NCI-H1092 treated with DMSO at 0.1 percent for 48 hours (cell line): ENCODE measurements at regions not wholly inside any gene's neighbourhood (a gene's known extent, or its start where the extent isn't known, plus 50 kb on each side); places are given as distances from the start of the nearest gene placed in this dataset.
"Not testable (repeated sequence)": the region's sequence is repeated elsewhere in the genome, so short reads cannot be mapped to it uniquely, and the experiment has no call there.

Experiments
- DNase-seq: peaks from one replicate; lab custom pipeline; 2025; lab: John Stamatoyannopoulos, UW

DNA sequence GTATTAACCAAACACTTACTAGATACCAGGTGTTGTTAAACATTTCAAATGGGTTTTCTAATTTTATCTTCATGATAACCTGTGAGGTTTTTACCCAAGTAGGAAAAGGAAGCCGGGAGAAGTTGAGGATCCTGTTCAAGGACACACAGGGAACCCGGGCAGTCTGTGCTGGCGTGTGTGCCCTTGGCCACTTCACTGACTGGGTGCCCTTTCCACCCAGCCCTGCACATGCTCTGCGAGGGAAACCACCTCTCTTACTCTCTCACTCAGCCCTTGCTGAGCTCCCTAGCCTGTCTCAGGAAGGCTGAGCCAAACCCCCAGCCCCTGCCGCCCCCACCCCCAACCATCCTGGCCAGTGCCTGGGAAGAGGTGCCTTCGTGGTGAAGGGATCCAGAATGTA, 51.8 kb downstream of the TEX44 start:
- no peak for DNase-seq

DNA sequence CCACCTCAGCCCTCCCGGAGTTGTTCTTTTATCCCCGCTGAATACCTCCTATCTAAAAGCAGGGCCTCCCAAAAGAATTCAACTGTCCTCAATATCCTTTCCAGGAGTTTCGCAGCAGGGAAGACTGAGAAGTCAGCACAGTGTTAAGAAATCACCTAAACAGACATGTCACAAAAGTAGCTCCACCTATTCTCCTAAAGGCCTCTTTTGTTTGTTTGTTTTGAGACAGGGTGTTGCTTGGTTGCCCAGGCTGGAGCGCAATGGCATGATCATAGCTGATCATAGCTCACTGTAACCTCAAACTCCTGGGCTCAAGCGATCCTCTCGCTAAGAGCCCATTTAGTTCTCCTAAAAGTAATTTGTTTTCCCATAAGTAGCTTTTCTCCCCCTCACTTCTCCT, 53.8 kb downstream of the TEX44 start:
- no peak for DNase-seq

- DNase-seq = peak; percentile 29
These were observed 56.0 kb downstream of the TEX44 start for GRCh38 chr2:231648579-231649174.

GRCh38 chr2:231651561-231651960, 56.8 kb upstream of the PTMA start:
- not testable (repeated sequence) for DNase-seq

DNA sequence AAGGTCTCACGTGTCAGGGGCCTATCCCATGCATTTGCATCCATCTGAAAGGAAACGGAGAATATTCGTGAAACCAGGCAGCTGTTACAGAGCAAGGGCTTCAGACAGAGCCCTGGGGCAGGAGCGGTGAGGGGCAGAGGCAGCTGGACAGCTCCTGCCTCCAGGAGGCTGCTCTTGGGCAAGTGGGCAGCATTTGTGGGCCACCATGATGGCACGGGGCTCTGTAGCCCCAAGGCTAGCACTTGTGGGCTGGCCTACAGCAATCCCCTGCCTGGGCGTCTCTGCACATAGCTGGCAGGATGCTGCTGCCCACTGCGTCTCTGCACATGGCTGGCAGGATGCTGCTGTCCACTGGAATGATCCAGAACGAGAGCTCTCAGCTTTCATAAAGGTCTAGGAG, 52.8 kb upstream of the PTMA start:
- no peak for DNase-seq

DNA sequence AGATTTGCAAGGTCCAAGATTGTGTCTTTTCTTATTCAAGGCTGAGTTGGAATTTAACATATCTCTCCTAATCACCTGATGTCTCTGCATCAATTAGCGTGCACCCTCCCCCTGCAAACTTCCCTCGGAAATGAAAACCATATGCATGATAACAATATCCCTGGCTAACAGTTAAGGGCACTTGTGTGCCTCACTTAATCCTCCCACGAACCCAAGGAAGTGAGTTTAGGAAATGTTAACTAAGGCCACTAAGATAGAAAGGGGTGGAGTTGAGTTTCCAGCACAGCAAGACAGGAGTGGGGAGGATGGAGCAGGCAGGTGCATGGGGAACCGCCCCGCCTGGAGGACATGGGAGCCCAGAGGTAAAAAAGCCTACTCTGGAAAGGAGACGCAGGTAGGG, 52.4 kb upstream of the PTMA start:
- DNase-seq = no peak
